ENCODE measurements at regions not wholly inside any gene's neighbourhood (a gene's known extent, or its start where the extent isn't known, plus 50 kb on each side); places are given as distances from the start of the nearest gene placed in this dataset.

DNA sequence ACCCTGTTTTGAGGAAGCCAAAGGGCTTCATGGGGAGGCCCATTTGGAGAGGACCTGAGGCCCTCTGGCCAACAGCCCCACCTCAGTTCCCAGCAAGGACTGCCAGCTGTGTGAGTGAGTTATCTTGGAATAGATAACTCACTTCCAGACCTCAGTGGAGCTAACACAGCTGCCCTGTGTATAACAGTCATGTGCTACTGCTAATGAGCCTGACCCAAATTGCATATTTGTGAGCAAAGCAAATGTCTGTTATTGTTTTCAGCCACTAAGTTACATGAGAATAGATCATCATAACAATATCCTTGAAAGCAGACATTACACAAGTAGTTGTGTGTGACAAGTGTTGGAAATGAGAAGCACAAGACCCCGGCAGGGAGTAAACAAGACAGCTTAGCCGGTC lies 355.8 kb downstream of the MCTP2 start:
- TF ChIP-seq, protein P1, sequence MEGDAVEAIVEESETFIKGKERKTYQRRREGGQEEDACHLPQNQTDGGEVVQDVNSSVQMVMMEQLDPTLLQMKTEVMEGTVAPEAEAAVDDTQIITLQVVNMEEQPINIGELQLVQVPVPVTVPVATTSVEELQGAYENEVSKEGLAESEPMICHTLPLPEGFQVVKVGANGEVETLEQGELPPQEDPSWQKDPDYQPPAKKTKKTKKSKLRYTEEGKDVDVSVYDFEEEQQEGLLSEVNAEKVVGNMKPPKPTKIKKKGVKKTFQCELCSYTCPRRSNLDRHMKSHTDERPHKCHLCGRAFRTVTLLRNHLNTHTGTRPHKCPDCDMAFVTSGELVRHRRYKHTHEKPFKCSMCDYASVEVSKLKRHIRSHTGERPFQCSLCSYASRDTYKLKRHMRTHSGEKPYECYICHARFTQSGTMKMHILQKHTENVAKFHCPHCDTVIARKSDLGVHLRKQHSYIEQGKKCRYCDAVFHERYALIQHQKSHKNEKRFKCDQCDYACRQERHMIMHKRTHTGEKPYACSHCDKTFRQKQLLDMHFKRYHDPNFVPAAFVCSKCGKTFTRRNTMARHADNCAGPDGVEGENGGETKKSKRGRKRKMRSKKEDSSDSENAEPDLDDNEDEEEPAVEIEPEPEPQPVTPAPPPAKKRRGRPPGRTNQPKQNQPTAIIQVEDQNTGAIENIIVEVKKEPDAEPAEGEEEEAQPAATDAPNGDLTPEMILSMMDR (IDR thresholded peaks at IDR 0.05; ENCODE audit: low read depth, low read length) = no peak
- TF ChIP-seq EZH2phosphoT487 (IDR thresholded peaks at IDR 0.05; ENCODE audit: low read depth) = no peak

Measured in OCI-LY3 (cell line).